ENCODE measurements at regions not wholly inside any gene's neighbourhood (a gene's known extent, or its start where the extent isn't known, plus 50 kb on each side); places are given as distances from the start of the nearest gene placed in this dataset.
"Not testable (repeated sequence)": the region's sequence is repeated elsewhere in the genome, so short reads cannot be mapped to it uniquely, and the experiment has no call there.

GRCh38 chr21:6157515-6157914, 4363.9 kb upstream of the TPTE start:
- H3K27me3 ChIP-seq (ENCODE audit: control insufficient read depth in 1 of 2, insufficient read depth in 2 of 2, low read length in 2 of 2); H3K36me3 Mint-ChIP-seq (ENCODE audit: low read depth); intact Hi-C loops (cut with DNase I, micrococcal nuclease); H3K4me3 ChIP-seq (ENCODE audit: low read length); H3K27ac Mint-ChIP-seq; H3K4me3 Mint-ChIP-seq; H3K9me3 ChIP-seq (ENCODE audit: control insufficient read depth in 1 of 2, insufficient read depth in 1 of 2, low read length in 2 of 2); H3K4me1 ChIP-seq (ENCODE audit: insufficient read depth, low read length); H3K36me3 ChIP-seq (ENCODE audit: insufficient read depth, low read length); H3K27ac ChIP-seq (ENCODE audit: low read depth in 1 of 2, low read length in 2 of 2); H3K9me3 Mint-ChIP-seq; CTCF ChIA-PET; POLR2A ChIA-PET; DNase-seq; H3K4me1 Mint-ChIP-seq (ENCODE audit: low read depth); H3K27me3 Mint-ChIP-seq; ATAC-seq (ENCODE audit: poor library complexity): not testable (repeated sequence)

GRCh38 chr21:6158171-6158570, 4363.2 kb upstream of the TPTE start:
- DNase-seq; ATAC-seq (ENCODE audit: poor library complexity); H3K4me1 Mint-ChIP-seq (ENCODE audit: low read depth); intact Hi-C loops (cut with DNase I, micrococcal nuclease); POLR2A ChIA-PET; H3K27ac Mint-ChIP-seq; H3K9me3 ChIP-seq (ENCODE audit: control insufficient read depth in 1 of 2, insufficient read depth in 1 of 2, low read length in 2 of 2); H3K36me3 ChIP-seq (ENCODE audit: insufficient read depth, low read length); H3K4me3 ChIP-seq (ENCODE audit: low read length); H3K4me3 Mint-ChIP-seq; H3K27ac ChIP-seq (ENCODE audit: low read depth in 1 of 2, low read length in 2 of 2); H3K36me3 Mint-ChIP-seq (ENCODE audit: low read depth); H3K27me3 Mint-ChIP-seq; H3K9me3 Mint-ChIP-seq; CTCF ChIA-PET; H3K4me1 ChIP-seq (ENCODE audit: insufficient read depth, low read length); H3K27me3 ChIP-seq (ENCODE audit: control insufficient read depth in 1 of 2, insufficient read depth in 2 of 2, low read length in 2 of 2): not testable (repeated sequence)
